ENCODE measurements at regions not wholly inside any gene's neighbourhood (a gene's known extent, or its start where the extent isn't known, plus 50 kb on each side); places are given as distances from the start of the nearest gene placed in this dataset.
A peak's percentile ranks its signal among the peaks of the same experiment; 100 is the strongest.

DNA sequence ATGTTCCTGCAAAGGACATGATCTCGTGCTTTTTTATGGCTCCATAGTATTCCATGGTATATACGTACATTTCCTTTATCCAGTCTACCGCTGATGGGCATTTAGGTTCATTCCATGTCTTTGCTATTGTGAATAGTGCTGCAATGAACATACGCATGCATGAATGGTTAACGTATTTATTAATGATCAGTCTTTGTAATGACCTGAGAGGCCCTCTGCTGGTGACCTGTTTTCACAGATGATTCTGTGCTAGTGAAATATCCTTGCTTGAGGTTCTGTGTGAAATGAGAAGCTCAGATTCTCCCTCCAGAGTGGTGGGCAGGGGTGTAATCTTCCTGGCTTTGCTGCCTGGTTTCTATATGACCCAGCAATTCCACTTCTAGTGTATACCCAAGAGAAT, 160.2 kb upstream of the RASGRP1 start:
- no peak for DNase-seq (ENCODE audit: low read depth)
- no peak overlapping the region for H3K4me3 ChIP-seq (ENCODE audit: control insufficient read depth, low read depth, low read length)
- TF ChIP-seq, protein P1, sequence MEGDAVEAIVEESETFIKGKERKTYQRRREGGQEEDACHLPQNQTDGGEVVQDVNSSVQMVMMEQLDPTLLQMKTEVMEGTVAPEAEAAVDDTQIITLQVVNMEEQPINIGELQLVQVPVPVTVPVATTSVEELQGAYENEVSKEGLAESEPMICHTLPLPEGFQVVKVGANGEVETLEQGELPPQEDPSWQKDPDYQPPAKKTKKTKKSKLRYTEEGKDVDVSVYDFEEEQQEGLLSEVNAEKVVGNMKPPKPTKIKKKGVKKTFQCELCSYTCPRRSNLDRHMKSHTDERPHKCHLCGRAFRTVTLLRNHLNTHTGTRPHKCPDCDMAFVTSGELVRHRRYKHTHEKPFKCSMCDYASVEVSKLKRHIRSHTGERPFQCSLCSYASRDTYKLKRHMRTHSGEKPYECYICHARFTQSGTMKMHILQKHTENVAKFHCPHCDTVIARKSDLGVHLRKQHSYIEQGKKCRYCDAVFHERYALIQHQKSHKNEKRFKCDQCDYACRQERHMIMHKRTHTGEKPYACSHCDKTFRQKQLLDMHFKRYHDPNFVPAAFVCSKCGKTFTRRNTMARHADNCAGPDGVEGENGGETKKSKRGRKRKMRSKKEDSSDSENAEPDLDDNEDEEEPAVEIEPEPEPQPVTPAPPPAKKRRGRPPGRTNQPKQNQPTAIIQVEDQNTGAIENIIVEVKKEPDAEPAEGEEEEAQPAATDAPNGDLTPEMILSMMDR (conservative IDR thresholded peaks at IDR 0.05; ENCODE audit: control insufficient read depth, insufficient read depth, low read depth, low read length): no peak

DNA sequence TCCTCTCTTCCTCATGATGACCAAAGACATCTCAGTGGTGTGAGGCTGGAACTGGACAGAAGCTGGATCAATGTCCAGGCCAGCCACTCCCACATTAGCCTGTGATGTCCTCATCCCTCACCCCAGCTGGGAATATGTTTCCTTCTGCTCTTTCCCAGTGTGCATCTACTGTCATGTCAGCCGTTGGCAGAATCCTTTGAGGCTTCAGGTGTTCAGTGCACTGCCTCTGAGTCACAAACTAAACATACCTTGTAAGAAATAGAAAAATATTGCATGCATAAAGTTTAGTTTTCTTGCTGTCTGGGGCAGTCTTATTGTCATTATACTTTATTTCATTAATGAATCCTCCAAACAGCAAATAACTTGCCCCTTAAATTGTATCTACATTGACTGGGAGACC, 161.6 kb upstream of the RASGRP1 start:
- no peak overlapping the region for H3K4me3 ChIP-seq (ENCODE audit: control insufficient read depth, low read depth, low read length)
- TF ChIP-seq, protein P1 (conservative IDR thresholded peaks at IDR 0.05; ENCODE audit: control insufficient read depth, insufficient read depth, low read depth, low read length): no peak
- no peak for DNase-seq (ENCODE audit: low read depth)

DNA sequence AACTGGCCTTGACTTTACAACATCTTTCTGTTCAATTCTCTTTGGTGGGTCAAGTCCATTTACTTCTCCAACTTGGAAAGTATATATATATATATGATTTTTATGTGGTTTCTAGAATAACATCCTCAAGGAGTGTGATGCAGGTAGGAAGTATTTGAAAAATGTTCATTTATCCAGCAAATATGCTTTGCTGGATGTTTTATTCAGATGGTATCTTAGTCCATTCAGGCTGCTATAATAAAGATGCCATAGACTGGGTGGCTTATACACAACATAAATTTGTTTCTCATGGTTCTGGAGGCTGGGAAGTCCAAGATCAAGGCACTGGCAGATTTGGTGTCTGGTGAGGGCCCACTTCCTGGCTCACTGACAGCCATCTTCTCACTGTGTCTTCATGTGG, 168.7 kb upstream of the RASGRP1 start:
- TF ChIP-seq, protein P1 (conservative IDR thresholded peaks at IDR 0.05; ENCODE audit: control insufficient read depth, insufficient read depth, low read depth, low read length): no peak
- no peak for DNase-seq (ENCODE audit: low read depth)
- no peak overlapping the region for H3K4me3 ChIP-seq (ENCODE audit: control insufficient read depth, low read depth, low read length)

DNA sequence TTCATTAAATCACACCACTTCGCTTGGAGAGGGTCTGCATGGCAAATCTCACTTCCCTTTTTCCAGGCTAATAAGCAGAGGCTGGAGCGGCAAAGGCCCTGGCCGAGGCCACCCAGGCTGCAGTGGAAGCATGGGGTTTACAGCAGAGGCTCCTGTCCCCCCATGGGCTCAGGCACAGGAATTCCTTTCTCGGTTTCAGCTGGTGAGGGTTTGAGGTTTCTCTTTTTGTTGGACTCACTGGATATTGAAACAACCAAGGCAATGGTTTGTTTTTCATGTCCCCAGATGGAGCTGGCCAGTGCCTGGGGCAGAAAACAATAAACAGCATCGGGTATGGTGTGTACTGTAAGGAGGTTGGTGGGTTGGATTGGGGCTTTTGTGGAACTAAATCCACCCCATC, 175.6 kb upstream of the RASGRP1 start:
- no peak overlapping the region for H3K4me3 ChIP-seq (ENCODE audit: control insufficient read depth, low read depth, low read length)
- TF ChIP-seq, protein P1 (conservative IDR thresholded peaks at IDR 0.05; ENCODE audit: control insufficient read depth, insufficient read depth, low read depth, low read length): no peak
- no peak for DNase-seq (ENCODE audit: low read depth)

DNA sequence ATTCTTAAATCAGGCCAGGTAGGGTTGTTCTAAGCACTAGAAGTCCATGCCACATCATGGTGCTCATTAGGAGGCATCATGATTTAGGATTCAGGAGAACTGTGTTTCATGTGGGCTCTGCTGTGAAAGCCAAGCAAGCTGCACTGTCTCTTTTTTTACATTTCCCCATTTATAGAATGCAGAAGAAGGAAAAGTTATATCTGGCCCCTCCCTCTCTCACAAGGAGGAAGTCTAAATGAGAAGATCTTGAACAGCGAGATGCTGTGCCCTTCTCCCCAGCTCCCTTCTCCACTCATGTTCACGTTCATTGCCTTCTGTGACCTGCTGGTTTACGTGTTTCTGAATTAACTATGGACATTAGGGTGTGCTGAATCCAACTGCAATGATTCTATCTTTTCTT, 178.5 kb upstream of the RASGRP1 start:
- H3K4me3 ChIP-seq (ENCODE audit: control insufficient read depth, low read depth, low read length): no peak overlapping the region
- TF ChIP-seq, protein P1 (conservative IDR thresholded peaks at IDR 0.05; ENCODE audit: control insufficient read depth, insufficient read depth, low read depth, low read length): no peak
- no peak for DNase-seq (ENCODE audit: low read depth)

DNA sequence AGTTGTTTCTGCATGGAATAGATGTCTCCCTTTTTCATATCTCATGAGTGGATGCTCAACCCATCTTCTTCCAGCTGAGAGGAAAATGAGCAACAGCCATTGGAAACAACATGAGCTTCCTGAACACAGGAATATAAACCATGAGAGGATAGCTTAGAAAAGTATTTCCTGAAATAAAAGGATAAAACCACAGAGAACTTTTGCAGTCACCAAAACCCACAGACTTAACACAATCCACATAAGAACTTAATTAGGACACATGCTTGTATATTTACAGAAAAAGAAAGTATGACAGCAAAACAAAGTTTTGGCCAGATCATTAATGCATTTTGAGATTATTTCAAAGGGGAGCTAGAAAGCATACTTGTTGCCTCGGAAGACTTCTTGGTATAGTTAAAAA, 180.5 kb upstream of the RASGRP1 start:
- no peak overlapping the region for H3K4me3 ChIP-seq (ENCODE audit: control insufficient read depth, low read depth, low read length)
- TF ChIP-seq, protein P1 (conservative IDR thresholded peaks at IDR 0.05; ENCODE audit: control insufficient read depth, insufficient read depth, low read depth, low read length): no peak
- DNase-seq (ENCODE audit: low read depth): peak; percentile 9

DNA sequence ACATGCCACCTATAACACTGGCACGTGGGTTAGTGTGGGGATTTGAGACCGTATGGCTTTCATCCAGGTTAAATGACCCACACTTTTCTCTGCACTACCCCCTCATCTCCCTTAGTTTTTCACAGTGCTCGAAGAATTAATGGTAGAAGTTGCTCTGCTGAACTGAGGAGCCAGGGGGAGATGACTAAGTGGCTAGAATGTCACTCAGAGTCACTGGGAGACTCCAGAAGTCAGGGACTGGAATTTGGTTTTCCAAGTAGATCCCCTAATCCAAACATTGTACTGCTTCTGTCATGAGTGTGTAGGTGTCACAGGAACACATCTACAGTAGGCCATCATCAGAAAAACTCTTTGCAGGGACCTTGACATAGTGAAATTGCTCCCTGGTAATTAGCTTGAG, 181.0 kb upstream of the RASGRP1 start:
- H3K4me3 ChIP-seq (ENCODE audit: control insufficient read depth, low read depth, low read length): no peak overlapping the region
- no peak for DNase-seq (ENCODE audit: low read depth)
- TF ChIP-seq, protein P1 (conservative IDR thresholded peaks at IDR 0.05; ENCODE audit: control insufficient read depth, insufficient read depth, low read depth, low read length): no peak
